GM12878 (cell line): ENCODE measurements at regions not wholly inside any gene's neighbourhood (a gene's known extent, or its start where the extent isn't known, plus 50 kb on each side); places are given as distances from the start of the nearest gene placed in this dataset.

Experiments
- ATAC-seq: fragments of 200-7000 bp; cut with Tn5 transposase; 3 replicates; pipeline ENCODE4 v1.9.1; 2020; ENCODE audit warnings: mild to moderate bottlenecking, moderate library complexity
- BruUV-seq: library from RNA; stranded (reverse); fragments of 400-500 nt; replicated peaks from 2 replicates; lab custom pipeline; 2021; lab: Mats Ljungman, UMichigan
- CTCF ChIA-PET: fragments of 300-600 bp; sonication (Branson Sonifier 250); formaldehyde crosslinking; extraction: SDS; loops from one replicate; lab custom pipeline; 2021; ENCODE audit warnings: inconsistent platforms; lab: Yijun Ruan, JAX
- POLR2A ChIA-PET: fragments of 350-600 bp; formaldehyde crosslinking; extraction: SDS; loops from one replicate; lab custom pipeline; 2021; ENCODE audit warnings: inconsistent platforms; lab: Charles Lee
- RAD21 ChIA-PET: fragments of 300-600 bp; sonication (Branson Sonifier 250); formaldehyde crosslinking; loops from one replicate; lab custom pipeline; 2023; ENCODE audit warnings: antibody characterized with exemption; ENCODE audit not compliant: unreplicated experiment; lab: Charles Lee
- SMC1A ChIA-PET: fragments of 300-600 bp; sonication (Branson Sonifier 250); formaldehyde crosslinking; loops from one replicate; lab custom pipeline; 2023; ENCODE audit not compliant: unreplicated experiment, uncharacterized antibody; lab: Charles Lee
- DNase-seq: peaks from one replicate; pipeline ENCODE4 v3.0.0-alpha.2; 2011; ENCODE audit warnings: low read depth, low spot score
- FAIRE-seq: peaks from 3 replicates; lab custom pipeline; 2011; peaks lifted over from hg19 to GRCh38; lab: Jason Lieb, UNC
- H2AFZ ChIP-seq: 2 replicates; pipeline ENCODE4 v1.6.0; 2011; ENCODE audit warnings: low read depth, low read length, control low read depth; ENCODE audit not compliant: control insufficient read depth
- H3K27ac ChIP-seq: 2 replicates; pipeline ENCODE4 v1.5.1; 2011; ENCODE audit warnings: control low read depth; ENCODE audit not compliant: control insufficient read depth, insufficient read depth
- H3K27me3 ChIP-seq, 2 experiments: replicated peaks in 1 of 2; 2 replicates each; pipeline versions ENCODE4 v1.6.0 to v1.6.1; 2011; ENCODE audit warnings: low read length in 1 of 2; ENCODE audit not compliant: control insufficient read depth in 2 of 2, insufficient read depth in 2 of 2
- H3K36me3 ChIP-seq, 2 experiments: 2 replicates each; pipeline ENCODE4 v1.5.1; 2011; ENCODE audit warnings: low read length in 1 of 2; ENCODE audit not compliant: control insufficient read depth in 2 of 2, insufficient read depth in 2 of 2
- H3K4me1 ChIP-seq: 2 replicates; pipeline ENCODE4 v1.6.1; 2011; ENCODE audit warnings: mild to moderate bottlenecking, low read length, moderate library complexity, mixed read lengths; ENCODE audit not compliant: control insufficient read depth, insufficient read depth
- H3K4me2 ChIP-seq: 2 replicates; pipeline ENCODE4 v1.6.0; 2011; ENCODE audit warnings: control low read depth; ENCODE audit not compliant: control insufficient read depth, insufficient read depth
- H3K4me3 ChIP-seq: fragments of 200-600 bp; sonication (generic); 2 replicates; pipeline ENCODE4 v1.5.1; 2016
- H3K79me2 ChIP-seq: 2 replicates; pipeline ENCODE4 v1.6.0; 2011; ENCODE audit warnings: low read length; ENCODE audit not compliant: control insufficient read depth, insufficient read depth
- H3K9ac ChIP-seq: 2 replicates; pipeline ENCODE4 v1.8.0; 2011; ENCODE audit warnings: low read length, control low read depth, mixed read lengths; ENCODE audit not compliant: control insufficient read depth, insufficient read depth
- H3K9me3 ChIP-seq: replicated peaks from 3 replicates; pipeline ENCODE4 v1.5.1; 2011; ENCODE audit warnings: mild to moderate bottlenecking, low read length; ENCODE audit not compliant: control insufficient read depth, insufficient read depth
- H4K20me1 ChIP-seq: 2 replicates; pipeline ENCODE4 v1.6.0; 2011; ENCODE audit not compliant: control insufficient read depth, insufficient read depth
- BCL3 ChIP-seq: IDR thresholded peaks from 2 replicates; pipeline ENCODE4 v1.6.1; 2011; ENCODE audit warnings: borderline replicate concordance, low read depth, mild to moderate bottlenecking, moderate library complexity, low read length; ENCODE audit not compliant: insufficient read depth, poor library complexity, severe bottlenecking
- CBFB ChIP-seq: IDR thresholded peaks from 2 replicates; pipeline ENCODE4 v1.6.1; 2016; ENCODE audit warnings: antibody characterized with exemption, low read depth
- E2F8 ChIP-seq: fragments of 450-650 bp; IDR thresholded peaks from 2 replicates; pipeline ENCODE4 v1.6.1; 2018; ENCODE audit warnings: mild to moderate bottlenecking, low read depth, moderate library complexity; ENCODE audit not compliant: partially characterized antibody
- EGR1 ChIP-seq, 2 experiments: IDR thresholded peaks; 1 replicate in 1 of 2; 2 replicates in 1 of 2; pipeline ENCODE4 v1.6.1; 2011 to 2012; ENCODE audit warnings: low read depth in 2 of 2, low read length in 2 of 2, borderline replicate concordance in 1 of 2, mild to moderate bottlenecking in 1 of 2, moderate library complexity in 1 of 2
- ESRRA ChIP-seq: IDR thresholded peaks from 2 replicates; pipeline ENCODE4 v1.6.1; 2012; ENCODE audit warnings: mild to moderate bottlenecking, low read length, improper control_type of control experiment
- EZH2 ChIP-seq: IDR thresholded peaks from 2 replicates; pipeline ENCODE4 v1.6.1; 2012; ENCODE audit warnings: low read depth, mild to moderate bottlenecking, control low read depth, inconsistent platforms, low read length, borderline replicate concordance; ENCODE audit not compliant: control insufficient read depth
- IKZF1 ChIP-seq: fragments of 450-650 bp; conservative IDR thresholded peaks from 2 replicates; pipeline ENCODE4 v1.6.1; 2017; ENCODE audit warnings: antibody characterized with exemption, mild to moderate bottlenecking
- MEF2B ChIP-seq: fragments of 450-650 bp; IDR thresholded peaks from 2 replicates; pipeline ENCODE4 v1.6.1; 2018; ENCODE audit warnings: mild to moderate bottlenecking, moderate library complexity; ENCODE audit not compliant: partially characterized antibody, poor library complexity, severe bottlenecking
- NFIC ChIP-seq: IDR thresholded peaks from 2 replicates; pipeline ENCODE4 v1.6.1; 2012; ENCODE audit warnings: low read depth, mild to moderate bottlenecking, inconsistent platforms, low read length, moderate library complexity
- NFYA ChIP-seq: IDR thresholded peaks from 2 replicates; pipeline ENCODE4 v1.6.1; 2011; ENCODE audit warnings: low read depth, mild to moderate bottlenecking, low read length, improper control_type of control experiment, borderline replicate concordance
- RBBP5 ChIP-seq: fragments of 200-600 bp; sonication (generic); conservative IDR thresholded peaks from 2 replicates; pipeline ENCODE4 v1.6.1; 2016
- SIN3A ChIP-seq: IDR thresholded peaks from 2 replicates; pipeline ENCODE4 v1.6.1; 2012; ENCODE audit warnings: low read depth, low read length, improper control_type of control experiment
- SKIL ChIP-seq: fragments of 450-650 bp; IDR thresholded peaks from 2 replicates; pipeline ENCODE4 v1.6.1; 2017; ENCODE audit warnings: mild to moderate bottlenecking, low read depth, inconsistent platforms; ENCODE audit not compliant: poor library complexity, severe bottlenecking
- SRF ChIP-seq, 2 experiments: IDR thresholded peaks; 2 replicates each; pipeline ENCODE4 v1.6.1; 2011; ENCODE audit warnings: low read depth in 2 of 2, low read length in 2 of 2, mild to moderate bottlenecking in 1 of 2, moderate library complexity in 1 of 2
- SUPT20H ChIP-seq: IDR thresholded peaks from 2 replicates; pipeline ENCODE4 v1.6.1; 2011; ENCODE audit warnings: low read depth, mild to moderate bottlenecking, low read length, moderate library complexity, borderline replicate concordance; ENCODE audit not compliant: control insufficient read depth
- TCF12 ChIP-seq: IDR thresholded peaks from 2 replicates; pipeline ENCODE4 v1.6.1; 2011; ENCODE audit warnings: low read depth, mild to moderate bottlenecking, low read length
- WGBS: methylation state at CpG from one replicate; pipeline ENCODE4 v1.1.6; 2016; ENCODE audit warnings: low lambda C conversion rate; ENCODE audit not compliant: insufficient replicate concordance, insufficient coverage; ENCODE audit errors: missing lambda C conversion rate; 5-methylcytosine and 5-hydroxymethylcytosine counted together
- in situ Hi-C: fragments of 300-500 bp; cut with MboI; formaldehyde crosslinking; loops from 9 replicates; pipeline ENCODE4 v1.14.3; 2018; ENCODE audit warnings: mixed read lengths
- intact Hi-C: fragments of 100-400 bp; cut with micrococcal nuclease; formaldehyde crosslinking; loops from one replicate; pipeline ENCODE4 v1.14.2; 2022; ENCODE audit not compliant: unreplicated experiment
- TF ChIP-seq, protein P1 (sequence below): IDR thresholded peaks from 2 replicates; pipeline ENCODE4 v1.6.1; 2011; ENCODE audit warnings: mild to moderate bottlenecking, low read depth, low read length, moderate library complexity; ENCODE audit not compliant: insufficient replicate concordance

- ChIA-PET RAD21 (interaction anchor here (0.9 kb wide), 1 partner anchor 14 kb away, joined by 3 read pairs; no protein-coding TSS in a partner anchor), POLR2A (no interaction called here), SMC1A (no interaction called here), CTCF (no interaction called here)
- DNase-seq, result no peak
- H3K4me3 ChIP-seq, result no peak overlapping the region
- no peak overlapping the region for H3K4me2 ChIP-seq
- H4K20me1 ChIP-seq, result no peaks in the 10 kb centered on the region
- H3K27me3 ChIP-seq, result no peaks in the 10 kb centered on the region
- FAIRE-seq, result no peak
- in situ Hi-C loops (no loop called here), intact Hi-C loops (no loop called here)
- ATAC-seq, result no peak
- no peaks in the 10 kb centered on the region for H3K79me2 ChIP-seq
- no peaks in the 10 kb centered on the region for H3K4me1 ChIP-seq
- no peak overlapping the region for H2AFZ ChIP-seq
- no peak overlapping the region for H3K9ac ChIP-seq
- no peaks in the 10 kb centered on the region for H3K9me3 ChIP-seq
- H3K27ac ChIP-seq, result no peak overlapping the region
- 11% methylated on average over 3 of the region's 3 CpGs for WGBS
- H3K36me3 ChIP-seq, result no peaks in the 10 kb centered on the region
- BruUV-seq, result no TSS peak
- TF ChIP-seq, protein P1, sequence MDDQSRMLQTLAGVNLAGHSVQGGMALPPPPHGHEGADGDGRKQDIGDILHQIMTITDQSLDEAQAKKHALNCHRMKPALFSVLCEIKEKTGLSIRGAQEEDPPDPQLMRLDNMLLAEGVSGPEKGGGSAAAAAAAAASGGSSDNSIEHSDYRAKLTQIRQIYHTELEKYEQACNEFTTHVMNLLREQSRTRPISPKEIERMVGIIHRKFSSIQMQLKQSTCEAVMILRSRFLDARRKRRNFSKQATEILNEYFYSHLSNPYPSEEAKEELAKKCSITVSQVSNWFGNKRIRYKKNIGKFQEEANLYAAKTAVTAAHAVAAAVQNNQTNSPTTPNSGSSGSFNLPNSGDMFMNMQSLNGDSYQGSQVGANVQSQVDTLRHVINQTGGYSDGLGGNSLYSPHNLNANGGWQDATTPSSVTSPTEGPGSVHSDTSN, result no peak
- TF ChIP-seq NFYA (no peak), E2F8 (no peak), MEF2B (no peak), SUPT20H (no peak), SIN3A (no peak), IKZF1 (no peak), BCL3 (no peak), TCF12 (no peak), EGR1 (IDR thresholded peaks at IDR 0.05; ENCODE audit: borderline replicate concordance in 1 of 2, low read depth in 2 of 2, low read length in 2 of 2) (no peak), RBBP5 (no peak), SKIL (no peak), CBFB (no peak), ESRRA (no peak), SRF (IDR thresholded peaks at IDR 0.05; ENCODE audit: low read depth in 2 of 2, low read length in 2 of 2) (no peak), NFIC (no peak), EZH2 (no peak)
Observed at GRCh38 chr3:157632075-157632474, 128.9 kb upstream of the VEPH1 start.
